ENCODE measurements at regions not wholly inside any gene's neighbourhood (a gene's known extent, or its start where the extent isn't known, plus 50 kb on each side); places are given as distances from the start of the nearest gene placed in this dataset.

- TF ChIP-seq POLR2AphosphoS5 (IDR thresholded peaks at IDR 0.05; ENCODE audit: control insufficient read depth, insufficient read depth, low read depth, low read length) (no peak), POLR2A (conservative IDR thresholded peaks at IDR 0.05) (no peak), ZSCAN32 (CRISPR knock-in tag; IDR thresholded peaks at IDR 0.05) (no peak), RAD51 (IDR thresholded peaks at IDR 0.05; ENCODE audit: borderline replicate concordance, low read depth) (no peak)
- TF ChIP-seq, protein P1, sequence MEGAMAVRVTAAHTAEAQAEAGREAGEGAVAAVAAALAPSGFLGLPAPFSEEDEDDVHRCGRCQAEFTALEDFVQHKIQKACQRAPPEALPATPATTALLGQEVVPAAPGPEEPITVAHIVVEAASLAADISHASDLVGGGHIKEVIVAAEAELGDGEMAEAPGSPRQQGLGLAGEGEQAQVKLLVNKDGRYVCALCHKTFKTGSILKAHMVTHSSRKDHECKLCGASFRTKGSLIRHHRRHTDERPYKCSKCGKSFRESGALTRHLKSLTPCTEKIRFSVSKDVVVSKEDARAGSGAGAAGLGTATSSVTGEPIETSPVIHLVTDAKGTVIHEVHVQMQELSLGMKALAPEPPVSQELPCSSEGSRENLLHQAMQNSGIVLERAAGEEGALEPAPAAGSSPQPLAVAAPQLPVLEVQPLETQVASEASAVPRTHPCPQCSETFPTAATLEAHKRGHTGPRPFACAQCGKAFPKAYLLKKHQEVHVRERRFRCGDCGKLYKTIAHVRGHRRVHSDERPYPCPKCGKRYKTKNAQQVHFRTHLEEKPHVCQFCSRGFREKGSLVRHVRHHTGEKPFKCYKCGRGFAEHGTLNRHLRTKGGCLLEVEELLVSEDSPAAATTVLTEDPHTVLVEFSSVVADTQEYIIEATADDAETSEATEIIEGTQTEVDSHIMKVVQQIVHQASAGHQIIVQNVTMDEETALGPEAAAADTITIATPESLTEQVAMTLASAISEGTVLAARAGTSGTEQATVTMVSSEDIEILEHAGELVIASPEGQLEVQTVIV (CRISPR knock-in tag; IDR thresholded peaks at IDR 0.05; ENCODE audit: borderline replicate concordance) = no peak
- TF ChIP-seq, protein P2, sequence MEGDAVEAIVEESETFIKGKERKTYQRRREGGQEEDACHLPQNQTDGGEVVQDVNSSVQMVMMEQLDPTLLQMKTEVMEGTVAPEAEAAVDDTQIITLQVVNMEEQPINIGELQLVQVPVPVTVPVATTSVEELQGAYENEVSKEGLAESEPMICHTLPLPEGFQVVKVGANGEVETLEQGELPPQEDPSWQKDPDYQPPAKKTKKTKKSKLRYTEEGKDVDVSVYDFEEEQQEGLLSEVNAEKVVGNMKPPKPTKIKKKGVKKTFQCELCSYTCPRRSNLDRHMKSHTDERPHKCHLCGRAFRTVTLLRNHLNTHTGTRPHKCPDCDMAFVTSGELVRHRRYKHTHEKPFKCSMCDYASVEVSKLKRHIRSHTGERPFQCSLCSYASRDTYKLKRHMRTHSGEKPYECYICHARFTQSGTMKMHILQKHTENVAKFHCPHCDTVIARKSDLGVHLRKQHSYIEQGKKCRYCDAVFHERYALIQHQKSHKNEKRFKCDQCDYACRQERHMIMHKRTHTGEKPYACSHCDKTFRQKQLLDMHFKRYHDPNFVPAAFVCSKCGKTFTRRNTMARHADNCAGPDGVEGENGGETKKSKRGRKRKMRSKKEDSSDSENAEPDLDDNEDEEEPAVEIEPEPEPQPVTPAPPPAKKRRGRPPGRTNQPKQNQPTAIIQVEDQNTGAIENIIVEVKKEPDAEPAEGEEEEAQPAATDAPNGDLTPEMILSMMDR (IDR thresholded peaks at IDR 0.05 in 2 of 3, conservative IDR thresholded peaks at IDR 0.05 in 1 of 3; ENCODE audit: insufficient read depth in 2 of 3, low read depth in 1 of 3, low read length in 3 of 3) = no peak
Measured at GRCh38 chr4:20640989-20641388, 59.3 kb upstream of the PACRGL start.
